ENCODE measurements at regions not wholly inside any gene's neighbourhood (a gene's known extent, or its start where the extent isn't known, plus 50 kb on each side); places are given as distances from the start of the nearest gene placed in this dataset.

- no peaks in the 10 kb centered on the region for H3K4me1 ChIP-seq (ENCODE audit: control insufficient read depth in 1 of 2, low read depth in 2 of 2)
- H3K9me3 ChIP-seq = no peaks in the 10 kb centered on the region
- no peak overlapping the region for H3K4me3 ChIP-seq
- TF ChIP-seq, protein P1, sequence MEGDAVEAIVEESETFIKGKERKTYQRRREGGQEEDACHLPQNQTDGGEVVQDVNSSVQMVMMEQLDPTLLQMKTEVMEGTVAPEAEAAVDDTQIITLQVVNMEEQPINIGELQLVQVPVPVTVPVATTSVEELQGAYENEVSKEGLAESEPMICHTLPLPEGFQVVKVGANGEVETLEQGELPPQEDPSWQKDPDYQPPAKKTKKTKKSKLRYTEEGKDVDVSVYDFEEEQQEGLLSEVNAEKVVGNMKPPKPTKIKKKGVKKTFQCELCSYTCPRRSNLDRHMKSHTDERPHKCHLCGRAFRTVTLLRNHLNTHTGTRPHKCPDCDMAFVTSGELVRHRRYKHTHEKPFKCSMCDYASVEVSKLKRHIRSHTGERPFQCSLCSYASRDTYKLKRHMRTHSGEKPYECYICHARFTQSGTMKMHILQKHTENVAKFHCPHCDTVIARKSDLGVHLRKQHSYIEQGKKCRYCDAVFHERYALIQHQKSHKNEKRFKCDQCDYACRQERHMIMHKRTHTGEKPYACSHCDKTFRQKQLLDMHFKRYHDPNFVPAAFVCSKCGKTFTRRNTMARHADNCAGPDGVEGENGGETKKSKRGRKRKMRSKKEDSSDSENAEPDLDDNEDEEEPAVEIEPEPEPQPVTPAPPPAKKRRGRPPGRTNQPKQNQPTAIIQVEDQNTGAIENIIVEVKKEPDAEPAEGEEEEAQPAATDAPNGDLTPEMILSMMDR (IDR thresholded peaks at IDR 0.05) = peak; percentile 61
- no peak overlapping the region for H3K27ac ChIP-seq
- no peaks in the 10 kb centered on the region for H3K36me3 ChIP-seq
- ATAC-seq (ENCODE audit: insufficient number of reproducible peaks, low FRiP score, low read depth) (no peak), DNase-seq (ENCODE audit: low spot score) (no peak)
- no peaks in the 10 kb centered on the region for H3K27me3 ChIP-seq (replicated peaks; ENCODE audit: insufficient read depth)
Observed at GRCh38 chr21:26717146-26717739, 128.0 kb downstream of the ADAMTS1 start.

DNA sequence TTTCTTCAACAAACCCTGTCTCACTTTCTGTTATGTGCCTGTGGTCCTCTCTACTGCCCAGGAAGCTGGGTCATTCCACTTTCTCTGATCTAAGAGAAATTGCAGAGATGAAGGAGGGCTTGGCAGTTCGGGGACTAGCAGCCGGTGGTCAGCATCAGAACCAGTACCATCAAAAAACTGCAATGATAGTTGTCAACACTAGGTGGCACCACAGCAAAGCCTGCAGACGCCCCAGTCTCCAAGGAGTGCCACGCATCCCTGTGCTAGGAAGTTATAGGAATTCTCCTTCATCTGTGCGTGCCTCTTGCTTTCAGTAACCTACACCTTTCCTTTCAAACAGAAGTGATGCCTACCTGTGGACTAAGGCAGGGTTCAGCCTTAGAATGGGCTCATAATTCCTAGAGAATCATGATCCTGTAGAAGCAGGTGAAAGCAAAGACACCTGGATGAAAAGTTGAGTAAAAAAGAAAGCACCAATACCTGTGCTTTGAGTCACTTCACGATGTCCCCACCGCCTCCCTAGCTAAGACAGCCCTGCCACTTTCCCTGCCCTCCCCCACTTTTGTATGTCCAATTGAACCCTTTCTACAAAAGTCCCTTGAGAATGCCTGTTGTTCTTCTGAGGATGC is 129.2 kb downstream of the ADAMTS1 start:
- TF ChIP-seq, protein P1 (IDR thresholded peaks at IDR 0.05) = peak; percentile 70
- Histone ChIP-seq H3K36me3 (no peaks in the 10 kb centered on the region), H3K27me3 (replicated peaks; ENCODE audit: insufficient read depth) (no peaks in the 10 kb centered on the region), H3K9me3 (no peaks in the 10 kb centered on the region), H3K4me1 (ENCODE audit: control insufficient read depth in 1 of 2, low read depth in 2 of 2) (no peaks in the 10 kb centered on the region), H3K4me3 (no peak overlapping the region), H3K27ac (no peak overlapping the region)
- ATAC-seq (ENCODE audit: insufficient number of reproducible peaks, low FRiP score, low read depth) (peak; percentile 30), DNase-seq (ENCODE audit: low spot score) (no peak)

DNA sequence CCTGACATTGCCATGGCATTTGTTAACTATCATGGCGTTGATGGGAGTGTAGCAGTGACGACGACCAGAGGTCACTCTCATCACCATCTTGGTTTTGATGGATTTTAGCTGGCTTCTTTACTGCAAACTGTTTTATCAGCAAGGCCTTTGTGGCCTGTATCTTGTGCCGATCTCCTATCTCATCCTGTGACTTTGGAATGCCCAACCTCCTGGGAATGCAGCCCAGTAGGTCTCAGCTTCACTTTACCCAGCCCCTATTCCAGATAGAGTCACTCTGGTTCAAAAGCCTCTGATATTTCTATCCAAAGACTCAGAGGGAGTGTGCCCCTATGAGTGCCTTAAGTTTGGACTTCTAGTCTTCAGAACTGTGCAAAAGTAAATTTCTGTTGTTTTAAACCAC is 130.1 kb downstream of the ADAMTS1 start:
- DNase-seq (ENCODE audit: low spot score) (no peak), ATAC-seq (ENCODE audit: insufficient number of reproducible peaks, low FRiP score, low read depth) (no peak)
- Histone ChIP-seq H3K27ac (no peak overlapping the region), H3K4me3 (no peak overlapping the region), H3K4me1 (ENCODE audit: control insufficient read depth in 1 of 2, low read depth in 2 of 2) (no peaks in the 10 kb centered on the region), H3K27me3 (replicated peaks; ENCODE audit: insufficient read depth) (no peaks in the 10 kb centered on the region), H3K36me3 (no peaks in the 10 kb centered on the region), H3K9me3 (no peaks in the 10 kb centered on the region)
- TF ChIP-seq, protein P1 (IDR thresholded peaks at IDR 0.05) = no peak

DNA sequence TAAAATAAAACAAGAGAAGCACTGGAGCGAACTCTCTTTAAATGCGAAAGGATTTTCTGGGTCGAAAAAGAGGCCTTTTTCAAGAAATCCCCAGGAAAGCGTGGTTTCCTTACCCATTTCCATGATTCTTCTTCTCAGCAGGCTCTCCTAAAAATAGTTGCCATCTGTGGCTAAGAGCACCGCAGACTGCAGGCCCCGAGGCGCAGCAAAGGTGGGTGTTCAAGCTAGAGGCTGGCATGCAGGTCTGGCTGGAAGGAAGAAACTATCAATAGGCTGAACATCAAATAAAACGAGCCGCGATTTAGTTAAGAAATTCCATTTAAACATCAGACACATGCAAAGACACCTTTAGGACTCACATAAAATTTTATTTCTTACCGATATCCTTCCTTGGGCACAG is 135.1 kb downstream of the ADAMTS1 start:
- Histone ChIP-seq H3K9me3 (no peaks in the 10 kb centered on the region), H3K27me3 (replicated peaks; ENCODE audit: insufficient read depth) (no peaks in the 10 kb centered on the region), H3K4me3 (no peak overlapping the region), H3K36me3 (no peaks in the 10 kb centered on the region), H3K27ac (no peak overlapping the region), H3K4me1 (ENCODE audit: control insufficient read depth in 1 of 2, low read depth in 2 of 2) (no peaks in the 10 kb centered on the region)
- DNase-seq (ENCODE audit: low spot score) (no peak), ATAC-seq (ENCODE audit: insufficient number of reproducible peaks, low FRiP score, low read depth) (no peak)
- TF ChIP-seq, protein P1 (IDR thresholded peaks at IDR 0.05) = no peak

GRCh38 chr21:26709090-26709489 is 136.0 kb upstream of the CYYR1 start:
- no peaks in the 10 kb centered on the region for H3K4me1 ChIP-seq (ENCODE audit: control insufficient read depth in 1 of 2, low read depth in 2 of 2)
- no peaks in the 10 kb centered on the region for H3K36me3 ChIP-seq
- no peaks in the 10 kb centered on the region for H3K9me3 ChIP-seq
- DNase-seq (ENCODE audit: low spot score) (no peak), ATAC-seq (ENCODE audit: insufficient number of reproducible peaks, low FRiP score, low read depth) (no peak)
- H3K4me3 ChIP-seq = no peak overlapping the region
- TF ChIP-seq, protein P1 (IDR thresholded peaks at IDR 0.05) = no peak
- H3K27ac ChIP-seq = no peak overlapping the region
- H3K27me3 ChIP-seq (replicated peaks; ENCODE audit: insufficient read depth) = no peaks in the 10 kb centered on the region
